ENCODE measurements at regions not wholly inside any gene's neighbourhood (a gene's known extent, or its start where the extent isn't known, plus 50 kb on each side); places are given as distances from the start of the nearest gene placed in this dataset.
"Not testable (repeated sequence)": the region's sequence is repeated elsewhere in the genome, so short reads cannot be mapped to it uniquely, and the experiment has no call there.

DNA sequence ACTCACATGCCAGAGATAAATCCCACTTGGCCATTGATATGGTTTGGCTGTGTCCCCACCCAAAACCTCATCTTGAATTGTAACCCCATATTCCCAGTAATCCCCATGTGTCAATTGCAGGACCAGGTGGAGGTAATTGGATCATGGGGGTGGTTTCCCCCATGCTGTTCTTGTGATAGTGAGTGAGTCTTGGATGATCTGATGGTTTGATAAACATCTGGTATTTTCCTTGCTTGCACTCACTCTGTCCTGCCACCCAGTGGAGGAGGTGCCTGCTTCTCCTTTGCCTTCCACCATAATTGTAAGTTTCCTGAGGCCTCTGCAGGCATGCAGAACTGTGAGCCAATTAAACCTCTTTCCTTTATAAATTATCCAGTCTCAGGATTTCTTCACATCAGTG, 50.4 kb upstream of the B3GAT2 start:
- not testable (repeated sequence) for H3K36me3 ChIP-seq; H3K27me3 ChIP-seq (ENCODE audit: insufficient read depth, low read depth, severe bottlenecking); H3K4me3 ChIP-seq (ENCODE audit: low read depth, low read length); H3K27ac ChIP-seq; H3K9me3 ChIP-seq (ENCODE audit: severe bottlenecking)
- peak; percentile 35 for DNase-seq
- TF ChIP-seq, protein P1, sequence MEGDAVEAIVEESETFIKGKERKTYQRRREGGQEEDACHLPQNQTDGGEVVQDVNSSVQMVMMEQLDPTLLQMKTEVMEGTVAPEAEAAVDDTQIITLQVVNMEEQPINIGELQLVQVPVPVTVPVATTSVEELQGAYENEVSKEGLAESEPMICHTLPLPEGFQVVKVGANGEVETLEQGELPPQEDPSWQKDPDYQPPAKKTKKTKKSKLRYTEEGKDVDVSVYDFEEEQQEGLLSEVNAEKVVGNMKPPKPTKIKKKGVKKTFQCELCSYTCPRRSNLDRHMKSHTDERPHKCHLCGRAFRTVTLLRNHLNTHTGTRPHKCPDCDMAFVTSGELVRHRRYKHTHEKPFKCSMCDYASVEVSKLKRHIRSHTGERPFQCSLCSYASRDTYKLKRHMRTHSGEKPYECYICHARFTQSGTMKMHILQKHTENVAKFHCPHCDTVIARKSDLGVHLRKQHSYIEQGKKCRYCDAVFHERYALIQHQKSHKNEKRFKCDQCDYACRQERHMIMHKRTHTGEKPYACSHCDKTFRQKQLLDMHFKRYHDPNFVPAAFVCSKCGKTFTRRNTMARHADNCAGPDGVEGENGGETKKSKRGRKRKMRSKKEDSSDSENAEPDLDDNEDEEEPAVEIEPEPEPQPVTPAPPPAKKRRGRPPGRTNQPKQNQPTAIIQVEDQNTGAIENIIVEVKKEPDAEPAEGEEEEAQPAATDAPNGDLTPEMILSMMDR (IDR thresholded peaks at IDR 0.05; ENCODE audit: low read depth, low read length) = peak; percentile 31; the same call in 1 of the 2 replicates

DNA sequence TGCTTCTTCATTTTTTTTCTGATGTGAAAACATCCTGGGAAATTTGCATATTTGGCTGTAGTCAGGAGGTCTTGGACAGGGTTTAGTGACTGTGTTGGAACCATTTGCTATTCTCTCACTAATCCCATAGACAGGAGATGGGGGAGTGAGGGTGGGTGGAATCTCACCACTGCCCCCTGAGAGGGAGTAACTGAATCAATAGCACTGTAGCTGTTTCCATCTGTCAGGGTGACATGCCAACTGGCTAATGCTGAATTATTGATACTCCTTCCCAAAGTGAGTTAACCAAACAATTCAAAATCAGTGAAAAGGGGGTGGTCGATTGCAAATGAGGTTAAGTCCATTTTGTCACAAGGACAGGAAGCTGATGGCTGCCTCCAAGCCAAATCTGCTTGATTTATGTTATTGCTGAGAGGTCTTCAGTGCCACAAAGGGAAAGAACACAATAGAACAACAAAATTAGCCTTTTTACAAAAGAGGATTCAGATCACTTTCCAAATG, 55.1 kb upstream of the B3GAT2 start:
- Histone ChIP-seq H3K36me3 (no peaks in the 10 kb centered on the region), H3K9me3 (ENCODE audit: severe bottlenecking) (peaks cover 3% of the 10 kb centered on the region), H3K27ac (no peak overlapping the region), H3K27me3 (ENCODE audit: insufficient read depth, low read depth, severe bottlenecking) (no peaks in the 10 kb centered on the region), H3K4me3 (ENCODE audit: low read depth, low read length) (no peak overlapping the region)
- DNase-seq = peak; percentile 83
- TF ChIP-seq, protein P1 (IDR thresholded peaks at IDR 0.05; ENCODE audit: low read depth, low read length) = no peak

DNA sequence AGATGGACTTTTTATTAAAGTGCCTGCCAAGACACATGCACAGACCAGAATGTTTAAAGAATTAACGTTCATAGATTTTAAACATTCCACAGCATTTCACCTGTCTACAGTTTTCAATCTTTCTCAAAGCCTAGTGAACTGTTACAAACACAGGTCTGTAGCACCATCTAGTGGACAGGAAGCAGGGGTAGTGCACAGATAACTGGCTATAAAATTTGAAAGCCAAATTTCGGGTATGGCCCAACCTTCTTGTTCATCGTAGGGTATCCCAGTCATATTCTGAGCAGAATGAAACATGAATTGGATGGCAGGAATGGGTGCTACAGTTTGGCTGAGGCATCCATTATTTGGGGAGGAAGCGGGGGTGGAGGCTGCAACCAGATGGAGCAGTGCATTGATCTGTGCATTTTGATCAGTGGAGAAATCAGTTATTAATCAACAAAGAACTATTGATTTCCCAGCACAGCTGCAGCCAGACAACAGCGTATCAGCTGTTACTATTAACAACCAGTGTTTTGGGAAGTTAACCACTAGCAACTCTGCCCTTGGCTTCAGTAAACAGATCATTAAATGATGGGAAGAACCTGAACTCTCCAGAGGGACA, 56.1 kb upstream of the B3GAT2 start:
- Histone ChIP-seq H3K27me3 (ENCODE audit: insufficient read depth, low read depth, severe bottlenecking) (no peaks in the 10 kb centered on the region), H3K9me3 (ENCODE audit: severe bottlenecking) (no peaks in the 10 kb centered on the region), H3K4me3 (ENCODE audit: low read depth, low read length) (no peak overlapping the region), H3K27ac (no peak overlapping the region), H3K36me3 (no peaks in the 10 kb centered on the region)
- TF ChIP-seq, protein P1 (IDR thresholded peaks at IDR 0.05; ENCODE audit: low read depth, low read length) = peak; percentile 60
- DNase-seq = no peak

DNA sequence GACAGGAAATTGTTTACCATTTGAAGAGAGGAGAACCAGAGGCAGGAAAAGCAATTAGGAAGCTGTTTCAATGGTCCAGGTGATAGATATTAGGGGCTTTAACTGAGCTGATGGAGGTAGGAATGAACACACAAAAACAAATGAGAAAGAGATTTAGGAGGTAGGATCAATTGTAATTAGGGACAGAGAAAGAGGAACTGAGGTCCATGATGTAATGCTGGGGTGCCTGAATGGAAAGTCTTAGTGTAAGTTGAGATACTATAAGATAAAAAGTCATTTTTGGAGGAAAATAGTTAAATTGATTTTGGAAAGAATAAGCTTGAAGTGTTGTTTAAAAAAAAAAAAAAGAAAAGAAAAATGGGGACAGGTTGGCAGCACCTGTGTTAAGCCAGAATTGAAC, 58.5 kb upstream of the B3GAT2 start:
- no peak overlapping the region for H3K27ac ChIP-seq
- no peak for DNase-seq
- H3K36me3 ChIP-seq = no peaks in the 10 kb centered on the region
- no peaks in the 10 kb centered on the region for H3K9me3 ChIP-seq (ENCODE audit: severe bottlenecking)
- no peak overlapping the region for H3K4me3 ChIP-seq (ENCODE audit: low read depth, low read length)
- no peaks in the 10 kb centered on the region for H3K27me3 ChIP-seq (ENCODE audit: insufficient read depth, low read depth, severe bottlenecking)
- TF ChIP-seq, protein P1 (IDR thresholded peaks at IDR 0.05; ENCODE audit: low read depth, low read length) = no peak

DNA sequence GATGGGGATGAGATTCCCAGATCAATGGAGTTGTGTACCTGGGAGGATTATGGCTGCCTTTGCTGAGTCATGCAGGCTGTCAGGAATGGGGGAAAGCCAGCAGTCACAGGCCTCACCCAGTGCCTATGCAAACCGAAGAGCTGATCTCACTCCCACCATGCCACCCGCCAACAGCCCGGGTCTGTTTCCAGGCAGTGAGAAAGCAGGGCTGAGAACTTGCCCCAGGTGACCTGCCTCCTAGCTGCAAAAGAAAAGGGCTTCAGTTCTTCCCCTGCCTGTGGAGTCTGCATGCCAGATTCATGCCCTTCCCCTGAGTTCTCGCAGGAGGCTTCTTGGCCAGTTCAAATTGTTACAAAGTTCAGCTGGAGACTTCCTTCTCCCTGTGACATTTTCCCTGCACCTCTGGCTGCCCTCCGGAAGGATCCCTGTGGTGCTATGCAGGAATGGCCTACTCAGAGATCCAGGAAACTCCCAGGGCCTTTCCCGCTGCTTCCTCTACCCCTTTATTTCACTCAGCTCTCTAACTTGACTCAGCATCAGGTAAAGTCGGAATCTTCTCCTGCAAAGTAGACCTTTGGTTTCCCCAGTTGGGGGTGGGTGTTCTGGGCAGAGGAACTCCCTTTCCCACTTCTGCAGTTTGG, 71.5 kb upstream of the B3GAT2 start:
- Histone ChIP-seq H3K9me3 (ENCODE audit: severe bottlenecking) (no peaks in the 10 kb centered on the region), H3K36me3 (no peaks in the 10 kb centered on the region), H3K27me3 (ENCODE audit: insufficient read depth, low read depth, severe bottlenecking) (no peaks in the 10 kb centered on the region), H3K4me3 (ENCODE audit: low read depth, low read length) (no peak overlapping the region), H3K27ac (no peak overlapping the region)
- DNase-seq = peak; percentile 36
- TF ChIP-seq, protein P1 (IDR thresholded peaks at IDR 0.05; ENCODE audit: low read depth, low read length) = no peak
